ENCODE measurements at regions not wholly inside any gene's neighbourhood (a gene's known extent, or its start where the extent isn't known, plus 50 kb on each side); places are given as distances from the start of the nearest gene placed in this dataset.

GRCh38 chr2:211237586-211238275, 681.3 kb downstream of the CPS1 start:
- DNase-seq = no peak
- H2AFZ ChIP-seq (ENCODE audit: insufficient read depth, low read depth, low read length, poor library complexity, severe bottlenecking) = no peak overlapping the region
- Mint-ChIP-seq H3K36me3 (no peaks in the 10 kb centered on the region), H3K27me3 (ENCODE audit: low read depth in 3 of 3) (no peaks in the 10 kb centered on the region), H3K4me1 (no peaks in the 10 kb centered on the region), H3K27ac (peak overlapping the region in 1 of 7 donors; percentile 9), H3K4me3 (no peak overlapping the region), H3K9me3 (peaks cover 0 to 8% (median 3%) of the 10 kb centered on the region in 7 donors)
- no peaks in the 10 kb centered on the region for H3K9me3 ChIP-seq (replicated peaks in 1 of 2; ENCODE audit: control insufficient read depth in 1 of 2, insufficient read depth in 1 of 2, low read length in 2 of 2)
- intact Hi-C loops (cut with micrococcal nuclease) = no loop called here
- H3K4me2 ChIP-seq (replicated peaks; ENCODE audit: extremely low read depth, low read length, poor library complexity, severe bottlenecking) = no peak overlapping the region
- no peak overlapping the region for H3K9ac ChIP-seq (ENCODE audit: insufficient read depth, low read length, poor library complexity, severe bottlenecking)
- H3K79me2 ChIP-seq (ENCODE audit: insufficient read depth, low read length) = no peaks in the 10 kb centered on the region
- no peak for TF ChIP-seq CTCF (IDR thresholded peaks at IDR 0.05)
- H3K4me1 ChIP-seq (ENCODE audit: control insufficient read depth in 1 of 2, insufficient read depth in 2 of 2, low read length in 2 of 2) = no peaks in the 10 kb centered on the region
- H4K20me1 ChIP-seq (ENCODE audit: insufficient read depth, low read length) = no peaks in the 10 kb centered on the region
- WGBS (ENCODE audit: insufficient coverage) = 70% methylated on average over 1 of the region's 4 CpGs
- no peaks in the 10 kb centered on the region for H3K36me3 ChIP-seq (replicated peaks in 1 of 2; ENCODE audit: control insufficient read depth in 1 of 2, insufficient read depth in 2 of 2, low read length in 2 of 2)
- no peaks in the 10 kb centered on the region for H3K27me3 ChIP-seq (ENCODE audit: control insufficient read depth in 2 of 2, insufficient read depth in 2 of 2, low read length in 2 of 2)
- H3K4me3 ChIP-seq (replicated peaks in 1 of 3; ENCODE audit: low read depth in 2 of 3, low read length in 3 of 3) = no peak overlapping the region
- no peak overlapping the region for H3K27ac ChIP-seq (ENCODE audit: low read depth in 1 of 2, low read length in 2 of 2)

- 100% methylated on average over 1 of the region's 3 CpGs for WGBS (ENCODE audit: insufficient coverage)
- no peaks in the 10 kb centered on the region for H3K27me3 ChIP-seq (ENCODE audit: control insufficient read depth in 2 of 2, insufficient read depth in 2 of 2, low read length in 2 of 2)
These were observed 685.5 kb downstream of the CPS1 start for GRCh38 chr2:211241891-211242290.

More at GRCh38 chr2:211241891-211242290, 685.5 kb downstream of the CPS1 start:
- H3K27ac ChIP-seq (ENCODE audit: low read depth in 1 of 2, low read length in 2 of 2) = no peak overlapping the region
- Mint-ChIP-seq H3K9me3 (peaks cover 0 to 8% (median 2%) of the 10 kb centered on the region in 7 donors), H3K27ac (no peak overlapping the region), H3K36me3 (no peaks in the 10 kb centered on the region), H3K4me1 (no peaks in the 10 kb centered on the region), H3K4me3 (no peak overlapping the region), H3K27me3 (ENCODE audit: low read depth in 3 of 3) (no peaks in the 10 kb centered on the region)
- no peak overlapping the region for H3K9ac ChIP-seq (ENCODE audit: insufficient read depth, low read length, poor library complexity, severe bottlenecking)
- H4K20me1 ChIP-seq (ENCODE audit: insufficient read depth, low read length) = no peaks in the 10 kb centered on the region
- no peak for DNase-seq
- no peaks in the 10 kb centered on the region for H3K4me1 ChIP-seq (ENCODE audit: control insufficient read depth in 1 of 2, insufficient read depth in 2 of 2, low read length in 2 of 2)
- H3K79me2 ChIP-seq (ENCODE audit: insufficient read depth, low read length) = no peaks in the 10 kb centered on the region
- no peak overlapping the region for H3K4me2 ChIP-seq (replicated peaks; ENCODE audit: extremely low read depth, low read length, poor library complexity, severe bottlenecking)
- H3K9me3 ChIP-seq (replicated peaks in 1 of 2; ENCODE audit: control insufficient read depth in 1 of 2, insufficient read depth in 1 of 2, low read length in 2 of 2) = no peaks in the 10 kb centered on the region
- H3K36me3 ChIP-seq (replicated peaks in 1 of 2; ENCODE audit: control insufficient read depth in 1 of 2, insufficient read depth in 2 of 2, low read length in 2 of 2) = no peaks in the 10 kb centered on the region
- H2AFZ ChIP-seq (ENCODE audit: insufficient read depth, low read depth, low read length, poor library complexity, severe bottlenecking) = no peak overlapping the region
- TF ChIP-seq CTCF (IDR thresholded peaks at IDR 0.05) = no peak
- no peak overlapping the region for H3K4me3 ChIP-seq (replicated peaks in 1 of 3; ENCODE audit: low read depth in 2 of 3, low read length in 3 of 3)
- intact Hi-C loops (cut with micrococcal nuclease) = no loop called here
